K562 (cell line): ENCODE measurements at regions not wholly inside any gene's neighbourhood (a gene's known extent, or its start where the extent isn't known, plus 50 kb on each side); places are given as distances from the start of the nearest gene placed in this dataset.

Source experiments
- ATAC-seq: fragments of 200-7000 bp; cut with Tn5 transposase; 3 replicates; pipeline ENCODE4 v1.9.1; 2020; ENCODE audit warnings: moderate library complexity
- BruUV-seq: library from RNA; stranded (reverse); fragments of 400-500 nt; replicated peaks from 2 replicates; lab custom pipeline; 2021; lab: Mats Ljungman, UMichigan
- CTCF ChIA-PET: fragments of 300-600 bp; formaldehyde crosslinking; extraction: SDS; loops from one replicate; lab custom pipeline; 2021; ENCODE audit warnings: low intra/inter-chr PET ratio; lab: Yijun Ruan, JAX
- POLR2A ChIA-PET: fragments of 300-600, 350-650 bp; sonication (Branson Sonifier 250); formaldehyde crosslinking; extraction: SDS; loops from one replicate; lab custom pipeline; 2021; ENCODE audit warnings: antibody characterized with exemption, inconsistent platforms; lab: Yijun Ruan, JAX
- DNase-seq, 4 experiments: peaks; one replicate each; pipeline versions ENCODE4 v3.0.0 to v3.0.0-alpha.2; 2011 to 2018; ENCODE audit warnings: low spot score in 3 of 4, mixed read lengths in 3 of 4; ENCODE audit errors: extremely low read depth in 1 of 4
- FAIRE-seq: peaks from 2 replicates; lab custom pipeline; 2011; peaks lifted over from hg19 to GRCh38; lab: Jason Lieb, UNC
- H2AFZ ChIP-seq: 2 replicates; pipeline ENCODE4 v1.6.0; 2011; ENCODE audit warnings: low read depth, low read length, control low read depth, inconsistent platforms
- H3K27ac ChIP-seq: fragments of 200-600 bp; 3 replicates; pipeline ENCODE4 v1.8.0; 2011; ENCODE audit warnings: low read depth, mild to moderate bottlenecking, control low read depth, inconsistent platforms, low read length, moderate library complexity, mixed read lengths; ENCODE audit errors: extremely low read depth
- H3K27me3 ChIP-seq, 2 experiments: fragments of 300-600 bp in 1 of 2; 2 replicates in 1 of 2; 3 replicates in 1 of 2; pipeline versions ENCODE4 v1.6.0 to v1.8.0; 2011; ENCODE audit warnings: inconsistent platforms in 2 of 2, low read length in 2 of 2, mild to moderate bottlenecking in 1 of 2, mixed read lengths in 1 of 2, moderate library complexity in 1 of 2; ENCODE audit not compliant: control insufficient read depth in 2 of 2, insufficient read depth in 2 of 2
- H3K36me3 ChIP-seq: fragments of 300-600 bp; 3 replicates; pipeline ENCODE4 v1.8.0; 2011; ENCODE audit warnings: mild to moderate bottlenecking, low read length, inconsistent platforms; ENCODE audit not compliant: control insufficient read depth, insufficient read depth
- H3K4me1 ChIP-seq, 2 experiments: fragments of 200-600 bp in 1 of 2; replicated peaks in 1 of 2; 2 replicates in 1 of 2; 3 replicates in 1 of 2; pipeline versions ENCODE4 v1.5.1 to v1.8.0; 2011; ENCODE audit warnings: inconsistent platforms in 2 of 2, low read length in 2 of 2, mild to moderate bottlenecking in 1 of 2, mixed read lengths in 1 of 2, moderate library complexity in 1 of 2; ENCODE audit not compliant: control insufficient read depth in 2 of 2, insufficient read depth in 2 of 2
- H3K4me2 ChIP-seq: 2 replicates; pipeline ENCODE4 v1.6.1; 2011; ENCODE audit warnings: low read length, control low read depth, inconsistent platforms, mixed read lengths; ENCODE audit not compliant: insufficient read depth
- H3K4me3 ChIP-seq: fragments of 200-600 bp; sonication (generic), shearing (Covaris generic); 2 replicates; pipeline ENCODE4 v1.5.1; 2016; ENCODE audit warnings: control low read depth, inconsistent platforms
- H3K79me2 ChIP-seq: fragments of 200-600 bp; 3 replicates; pipeline ENCODE4 v1.8.0; 2011; ENCODE audit warnings: low read length, inconsistent platforms; ENCODE audit not compliant: control insufficient read depth, insufficient read depth
- H3K9ac ChIP-seq, 2 experiments: 2 replicates each; pipeline versions ENCODE4 v1.6.0 to v1.6.1; 2011; ENCODE audit warnings: low read depth in 2 of 2, low read length in 2 of 2, control low read depth in 1 of 2, inconsistent platforms in 1 of 2, mild to moderate bottlenecking in 1 of 2, mixed read lengths in 1 of 2; ENCODE audit not compliant: insufficient read depth in 1 of 2
- H3K9me1 ChIP-seq: one replicate; pipeline ENCODE4 v1.6.0; 2011; ENCODE audit warnings: inconsistent platforms, mild to moderate bottlenecking, low read length, moderate library complexity; ENCODE audit not compliant: control insufficient read depth, insufficient read depth
- H3K9me3 ChIP-seq: replicated peaks from 2 replicates; pipeline ENCODE4 v1.5.1; 2011; ENCODE audit warnings: low read depth, low read length, inconsistent platforms; ENCODE audit not compliant: control insufficient read depth, insufficient read depth
- H4K20me1 ChIP-seq: replicated peaks from 2 replicates; pipeline ENCODE4 v1.6.1; 2011; ENCODE audit warnings: low read length, inconsistent platforms, mixed read lengths; ENCODE audit not compliant: control insufficient read depth, insufficient read depth
- ATF3 ChIP-seq, 2 experiments: fragments of 450-650 bp in 1 of 2; sonication (generic) in 1 of 2; formaldehyde crosslinking in 1 of 2; IDR thresholded peaks in 1 of 2; conservative IDR thresholded peaks in 1 of 2; 2 replicates each; pipeline versions ENCODE4 v1.6.1 to v1.8.1; 2016 to 2023; ENCODE audit warnings: mild to moderate bottlenecking in 2 of 2, moderate library complexity in 2 of 2, inconsistent platforms in 1 of 2, missing genetic modification reagents in 1 of 2
- C11orf30 ChIP-seq: fragments of 450-650 bp; IDR thresholded peaks from 2 replicates; pipeline ENCODE4 v1.6.1; 2016; ENCODE audit warnings: low read depth, mild to moderate bottlenecking
- CBX1 ChIP-seq: sonication (generic); IDR thresholded peaks from 2 replicates; pipeline ENCODE4 v1.6.1; 2016; ENCODE audit warnings: antibody characterized with exemption, low read depth, mild to moderate bottlenecking
- CEBPB ChIP-seq: fragments of 450-650 bp; IDR thresholded peaks from 2 replicates; pipeline ENCODE4 v1.6.1; 2016; ENCODE audit warnings: missing genetic modification characterization, missing compliant biosample characterization
- IFI16 ChIP-seq: fragments of 250-450 bp; sonication (Bioruptor Pico); IDR thresholded peaks from 2 replicates; pipeline ENCODE4 v2.1.2; 2022; ENCODE audit warnings: mild to moderate bottlenecking, inconsistent platforms
- L3MBTL2 ChIP-seq: fragments of 450-650 bp; IDR thresholded peaks from 2 replicates; pipeline ENCODE4 v1.6.1; 2016; ENCODE audit warnings: mild to moderate bottlenecking, moderate library complexity
- MITF ChIP-seq: IDR thresholded peaks from 2 replicates; pipeline ENCODE4 v1.6.1; 2014; ENCODE audit warnings: antibody characterized with exemption
- RFX1 ChIP-seq: fragments of 450-650 bp; IDR thresholded peaks from 2 replicates; pipeline ENCODE4 v1.6.1; 2016; ENCODE audit warnings: mild to moderate bottlenecking, moderate library complexity
- SOX6 ChIP-seq: fragments of 450-650 bp; IDR thresholded peaks from 2 replicates; pipeline ENCODE4 v1.6.1; 2014; ENCODE audit warnings: mild to moderate bottlenecking
- TAF1 ChIP-seq: IDR thresholded peaks from 2 replicates; pipeline ENCODE4 v1.6.1; 2011; ENCODE audit warnings: mild to moderate bottlenecking, low read length, moderate library complexity; ENCODE audit not compliant: insufficient read depth, control insufficient read depth, severe bottlenecking; ENCODE audit errors: extremely low read depth
- TRIM24 ChIP-seq, 2 experiments: fragments of 450-650 bp; IDR thresholded peaks; 2 replicates each; pipeline ENCODE4 v1.6.1; 2016
- ZNF175 ChIP-seq: fragments of 200-800 bp; sonication (Bioruptor generic); IDR thresholded peaks from 2 replicates; pipeline ENCODE4 v1.6.1; 2016; ENCODE audit warnings: low read depth, mild to moderate bottlenecking, missing genetic modification characterization, missing compliant biosample characterization
- ZNF316 ChIP-seq: fragments of 450-650 bp; IDR thresholded peaks from 2 replicates; pipeline ENCODE4 v1.6.1; 2016
- ZNF395 ChIP-seq: fragments of 200-800 bp; sonication (Bioruptor generic); IDR thresholded peaks from 2 replicates; pipeline ENCODE4 v1.6.1; 2017; ENCODE audit warnings: missing genetic modification characterization, missing compliant biosample characterization
- ZNF445 ChIP-seq: fragments of 250-450 bp; sonication (Bioruptor Pico); IDR thresholded peaks from 2 replicates; pipeline ENCODE4 v1.4.0; 2020; ENCODE audit warnings: low read depth, mild to moderate bottlenecking, moderate library complexity
- ZNF584 ChIP-seq: fragments of 200-800 bp; sonication (Bioruptor generic); IDR thresholded peaks from 2 replicates; pipeline ENCODE4 v1.6.1; 2016; ENCODE audit warnings: low read depth, mild to moderate bottlenecking, missing genetic modification characterization, missing compliant biosample characterization
- ZNF79 ChIP-seq: fragments of 250-450 bp; sonication (Bioruptor Pico); IDR thresholded peaks from 2 replicates; pipeline ENCODE4 v1.4.0; 2020; ENCODE audit warnings: low read depth, mild to moderate bottlenecking, moderate library complexity
- WGBS: fragments of 100-300 bp; shearing (Covaris generic); methylation state at CpG from one replicate; pipeline ENCODE4 v1.1.6; 2016; ENCODE audit warnings: low coverage, mixed read lengths; ENCODE audit not compliant: insufficient coverage; ENCODE audit errors: missing lambda C conversion rate; 5-methylcytosine and 5-hydroxymethylcytosine counted together
- in situ Hi-C: fragments of 300-500 bp; cut with MboI; formaldehyde crosslinking; loops from 4 replicates; pipeline ENCODE4 v1.15.0; 2018; ENCODE audit warnings: inconsistent platforms, mixed read lengths
- intact Hi-C: fragments of 100-400 bp; cut with micrococcal nuclease; formaldehyde crosslinking; loops from 2 replicates; pipeline ENCODE4 v1.14.2; 2022
- TF ChIP-seq, protein P1 (sequence below): fragments of 250-450 bp; sonication (Bioruptor Pico); IDR thresholded peaks from 2 replicates; pipeline ENCODE4 v1.5.0; 2020; ENCODE audit warnings: mild to moderate bottlenecking

DNA sequence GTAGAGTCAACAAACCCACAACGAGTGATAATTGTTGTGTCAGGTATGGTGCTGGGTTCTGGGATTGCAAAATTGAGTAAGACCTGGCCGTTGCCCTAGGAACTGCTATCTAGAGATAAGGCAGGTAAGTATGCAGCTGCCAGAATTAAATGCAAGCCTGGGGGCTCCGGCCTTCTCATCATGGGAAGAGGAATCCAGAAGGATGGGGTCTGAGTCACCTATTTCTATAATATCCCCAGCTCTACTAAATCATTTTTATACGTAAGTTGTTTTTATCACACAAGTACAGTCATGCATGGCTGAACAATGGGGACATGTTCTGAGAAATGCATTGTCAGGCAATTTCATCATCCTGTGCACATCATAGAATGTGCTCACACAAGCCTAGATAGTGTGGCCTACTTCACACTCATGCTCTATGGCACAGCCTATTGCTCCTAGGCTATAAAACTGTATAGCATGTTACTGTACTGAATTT is 203.0 kb downstream of the KLF5 start:
- no peaks in the 10 kb centered on the region for H3K79me2 ChIP-seq
- no peaks in the 10 kb centered on the region for H3K36me3 ChIP-seq
- ATAC-seq (peak; percentile 72), DNase-seq (no peak), FAIRE-seq (no peak)
- no peaks in the 10 kb centered on the region for H3K9me1 ChIP-seq
- ChIA-PET CTCF (no interaction called here), POLR2A (no interaction called here)
- in situ Hi-C loops (no loop called here), intact Hi-C loops (no loop called here)
- no peak overlapping the region for H3K4me3 ChIP-seq
- 0% methylated on average over 4 of the region's 4 CpGs for WGBS
- no peaks in the 10 kb centered on the region for H3K9me3 ChIP-seq
- no TSS peak for BruUV-seq
- H4K20me1 ChIP-seq: no peaks in the 10 kb centered on the region
- H2AFZ ChIP-seq: no peak overlapping the region
- no peak overlapping the region for H3K27ac ChIP-seq
- H3K27me3 ChIP-seq: 0 out of 5 replicates have a peak, but pooled peaks cover 0 to 4% of the 10 kb centered on the region in 2 experiments
- H3K4me2 ChIP-seq: no peak overlapping the region
- H3K9ac ChIP-seq: no peak overlapping the region
- H3K4me1 ChIP-seq: no peaks in the 10 kb centered on the region; a peak in 1 of 5 replicates
- TF ChIP-seq, protein P1, sequence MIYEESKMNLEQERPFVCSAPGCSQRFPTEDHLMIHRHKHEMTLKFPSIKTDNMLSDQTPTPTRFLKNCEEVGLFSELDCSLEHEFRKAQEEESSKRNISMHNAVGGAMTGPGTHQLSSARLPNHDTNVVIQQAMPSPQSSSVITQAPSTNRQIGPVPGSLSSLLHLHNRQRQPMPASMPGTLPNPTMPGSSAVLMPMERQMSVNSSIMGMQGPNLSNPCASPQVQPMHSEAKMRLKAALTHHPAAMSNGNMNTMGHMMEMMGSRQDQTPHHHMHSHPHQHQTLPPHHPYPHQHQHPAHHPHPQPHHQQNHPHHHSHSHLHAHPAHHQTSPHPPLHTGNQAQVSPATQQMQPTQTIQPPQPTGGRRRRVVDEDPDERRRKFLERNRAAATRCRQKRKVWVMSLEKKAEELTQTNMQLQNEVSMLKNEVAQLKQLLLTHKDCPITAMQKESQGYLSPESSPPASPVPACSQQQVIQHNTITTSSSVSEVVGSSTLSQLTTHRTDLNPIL (CRISPR knock-in tag): no peak
- TF ChIP-seq ZNF175 (CRISPR knock-in tag) (peak; percentile 72; the same call in 1 of the 2 replicates), MITF (no peak), SOX6 (peak; percentile 73), RFX1 (peak; percentile 32; the same call in 1 of the 2 replicates), ZNF79 (CRISPR knock-in tag) (no peak), ZNF316 (peak; percentile 43; the same call in 1 of the 2 replicates), IFI16 (CRISPR knock-in tag) (no peak), ZNF445 (CRISPR knock-in tag) (no peak), ZNF395 (CRISPR knock-in tag) (peak; percentile 43; the same call in 1 of the 2 replicates), ATF3 (IDR thresholded peaks at IDR 0.05) (peak; percentile 53; the same call in 1 of the 2 replicates), ATF3 (CRISPR knock-in tag; conservative IDR thresholded peaks at IDR 0.05) (no peak), TAF1 (no peak), C11orf30 (peak; percentile 43; the same call in 1 of the 2 replicates), ZNF584 (CRISPR knock-in tag) (peak; percentile 69; the same call in 1 of the 2 replicates), CEBPB (tag) (peak; percentile 17; the same call in 1 of the 2 replicates), CBX1 (no peak), TRIM24 (IDR thresholded peaks at IDR 0.05) (peak in 1 of 2 experiments; percentile 42; a peak in 1 of 4 replicates), L3MBTL2 (peak; percentile 64; the same call in 1 of the 2 replicates)
